ENCODE measurements at regions not wholly inside any gene's neighbourhood (a gene's known extent, or its start where the extent isn't known, plus 50 kb on each side); places are given as distances from the start of the nearest gene placed in this dataset.
A peak's percentile ranks its signal among the peaks of the same experiment; 100 is the strongest.

GRCh38 chr7:113486548-113486947 is 368.2 kb upstream of the SMIM30 start:
- DNase-seq (ENCODE audit: insufficient read length, low spot score) (no peak), FAIRE-seq (no peak)

DNA sequence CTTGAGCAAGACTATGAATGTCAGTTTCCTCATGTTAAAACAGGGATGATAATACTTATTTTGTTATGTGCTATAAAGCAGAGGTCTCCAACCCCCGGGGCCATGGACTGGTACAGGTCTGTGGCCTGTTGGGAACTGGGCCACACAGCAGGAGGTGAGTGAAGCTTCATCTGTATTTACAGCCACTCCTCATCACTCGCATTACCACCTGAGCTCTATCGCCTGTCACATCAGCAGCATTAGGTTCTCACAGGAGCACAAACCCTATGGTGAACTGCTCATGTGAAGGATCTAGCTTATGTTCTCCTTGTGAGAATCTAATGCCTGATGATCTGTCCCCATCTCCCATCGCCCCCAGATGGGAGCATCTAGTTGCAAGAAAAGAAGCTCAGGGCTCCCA is 365.3 kb upstream of the SMIM30 start:
- no peak for FAIRE-seq

GRCh38 chr7:113480537-113480936 is 362.2 kb upstream of the SMIM30 start:
- DNase-seq (ENCODE audit: insufficient read length, low spot score) (no peak), FAIRE-seq (no peak)

More for the DNA sequence above, 365.3 kb upstream of the SMIM30 start:
- no peak for DNase-seq (ENCODE audit: insufficient read length, low spot score)

DNA sequence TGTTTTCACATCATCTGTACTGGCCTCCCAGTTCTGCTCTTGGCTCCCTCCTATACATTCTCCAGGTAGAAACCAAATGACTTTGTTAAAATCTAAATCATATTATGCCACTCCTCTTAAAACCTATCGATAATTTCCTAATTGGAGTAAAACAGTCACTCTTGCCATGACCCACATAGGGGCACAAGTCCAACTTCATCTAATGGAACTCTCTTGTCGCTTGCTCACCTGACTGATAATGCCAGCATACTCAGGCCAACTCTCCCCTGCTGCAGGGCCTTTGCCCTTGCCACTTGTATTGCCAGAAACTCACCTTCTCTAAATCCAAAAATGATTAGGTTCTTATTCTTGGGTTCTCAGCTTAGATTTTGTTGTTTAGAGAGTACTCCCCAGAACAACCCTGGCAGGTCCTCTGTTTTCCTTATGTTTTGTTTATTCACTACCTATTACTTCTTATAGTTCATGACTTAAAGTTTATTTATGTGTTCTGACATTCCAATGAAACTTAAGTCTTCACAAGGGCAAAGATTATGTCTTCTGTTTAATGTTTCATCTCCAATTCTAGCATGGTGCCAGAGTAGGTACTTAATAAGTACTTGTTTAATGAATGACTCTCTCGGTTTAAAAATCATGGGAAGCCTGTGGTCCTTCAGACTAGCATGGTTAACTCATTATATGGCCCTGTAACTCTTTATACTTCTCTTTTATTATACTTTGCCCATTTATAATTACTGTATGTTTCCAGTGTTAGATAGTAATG is 345.9 kb upstream of the SMIM30 start:
- DNase-seq (ENCODE audit: insufficient read length, low spot score) (no peak), FAIRE-seq (no peak)

- FAIRE-seq, result no peak
- no peak for DNase-seq (ENCODE audit: insufficient read length, low spot score)
Measured at GRCh38 chr7:113460067-113460466, 341.7 kb upstream of the SMIM30 start.

- FAIRE-seq (no peak), DNase-seq (ENCODE audit: insufficient read length, low spot score) (no peak)
Measured at GRCh38 chr7:113456533-113456932, 338.2 kb upstream of the SMIM30 start.

- no peak for DNase-seq (ENCODE audit: insufficient read length, low spot score)
- FAIRE-seq, result no peak
Measured at GRCh38 chr7:113454597-113455169, 336.3 kb upstream of the SMIM30 start.

- DNase-seq (ENCODE audit: insufficient read length, low spot score) (no peak), FAIRE-seq (no peak)
Measured at GRCh38 chr7:113452245-113452644, 333.9 kb upstream of the SMIM30 start.

DNA sequence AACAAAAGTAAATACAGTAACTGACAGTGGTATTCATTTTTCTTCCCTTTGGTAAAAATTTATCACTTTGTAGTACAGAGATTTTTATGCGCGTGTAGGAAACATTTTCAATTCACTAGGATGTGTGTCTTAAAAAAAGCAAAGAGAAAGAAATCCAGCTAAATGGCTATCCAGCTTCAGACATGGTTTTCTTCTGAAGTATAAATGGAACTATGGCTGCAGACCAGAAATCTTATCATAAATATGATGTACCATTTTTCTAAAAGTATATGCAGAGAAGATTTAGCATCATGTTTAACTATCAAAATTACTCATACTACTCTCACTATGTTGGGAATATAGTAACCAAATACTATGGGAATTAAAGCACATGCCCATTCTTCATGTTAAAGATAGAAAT is 328.4 kb upstream of the SMIM30 start:
- DNase-seq (ENCODE audit: insufficient read length, low spot score) (no peak), FAIRE-seq (no peak)

GRCh38 chr7:113446391-113446790 is 328.0 kb upstream of the SMIM30 start:
- no peak for FAIRE-seq
- DNase-seq (ENCODE audit: insufficient read length, low spot score), result no peak

- DNase-seq (ENCODE audit: insufficient read length, low spot score) (no peak), FAIRE-seq (no peak)
Measured at GRCh38 chr7:113444261-113444660, 325.9 kb upstream of the SMIM30 start.

DNA sequence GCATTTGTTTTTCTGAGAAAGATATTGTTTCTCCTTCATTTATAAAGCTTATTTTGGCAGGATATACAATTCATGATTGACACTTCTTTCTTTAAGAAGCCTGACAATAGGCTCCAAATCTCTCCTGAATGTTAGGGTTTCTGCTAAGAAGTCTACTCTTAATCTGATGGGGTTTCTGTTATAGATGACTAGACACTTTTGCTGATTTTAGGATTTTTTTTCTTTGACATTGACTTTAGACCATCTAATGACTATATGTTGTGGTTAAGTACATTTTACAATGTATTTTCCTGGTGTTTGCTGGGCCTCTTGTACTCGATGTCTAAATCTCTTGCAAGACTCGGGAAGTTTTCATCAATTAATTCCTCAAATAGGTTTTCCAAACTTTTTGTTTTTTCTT is 321.8 kb upstream of the SMIM30 start:
- DNase-seq (ENCODE audit: insufficient read length, low spot score) (no peak), FAIRE-seq (no peak)

GRCh38 chr7:113431406-113431805 is 313.1 kb upstream of the SMIM30 start:
- no peak for DNase-seq (ENCODE audit: insufficient read length, low spot score)
- FAIRE-seq, result no peak

GRCh38 chr7:113424185-113424817 is 305.9 kb upstream of the SMIM30 start:
- FAIRE-seq, result no peak
- no peak for DNase-seq (ENCODE audit: insufficient read length, low spot score)

DNA sequence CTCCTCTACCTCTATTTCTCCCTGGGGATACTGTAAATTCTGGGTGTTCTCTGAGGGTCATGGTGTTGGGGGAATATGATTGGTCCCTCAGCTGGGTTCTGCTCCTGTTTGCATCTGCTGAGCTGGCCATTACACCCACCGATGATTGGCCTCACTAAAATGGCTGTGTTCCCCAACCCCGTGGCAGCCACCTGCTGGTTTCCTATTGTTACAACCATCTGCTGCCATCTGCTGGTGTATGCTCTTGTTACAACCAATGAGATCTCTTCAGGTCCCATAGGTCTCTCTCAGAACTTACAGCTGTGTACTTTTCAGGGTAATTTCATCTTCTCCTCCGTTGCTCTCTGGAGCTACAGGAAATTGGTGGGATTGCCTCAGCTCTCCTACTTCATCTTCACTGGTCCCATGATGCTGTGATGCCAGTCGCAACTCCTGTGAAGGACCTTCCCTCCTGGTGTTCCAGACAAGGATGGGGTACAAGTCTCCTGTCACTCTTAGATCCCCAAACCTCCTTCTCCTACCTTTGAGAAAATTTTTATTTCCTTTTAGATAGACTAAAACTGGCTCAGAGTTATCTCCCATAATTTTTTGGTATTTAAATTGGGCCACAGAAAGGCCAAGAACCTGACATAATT is 303.5 kb upstream of the SMIM30 start:
- DNase-seq (ENCODE audit: insufficient read length, low spot score) (peak; percentile 21), FAIRE-seq (no peak)

- no peak for FAIRE-seq
Measured at GRCh38 chr7:113414401-113415035, 296.2 kb upstream of the SMIM30 start.

DNA sequence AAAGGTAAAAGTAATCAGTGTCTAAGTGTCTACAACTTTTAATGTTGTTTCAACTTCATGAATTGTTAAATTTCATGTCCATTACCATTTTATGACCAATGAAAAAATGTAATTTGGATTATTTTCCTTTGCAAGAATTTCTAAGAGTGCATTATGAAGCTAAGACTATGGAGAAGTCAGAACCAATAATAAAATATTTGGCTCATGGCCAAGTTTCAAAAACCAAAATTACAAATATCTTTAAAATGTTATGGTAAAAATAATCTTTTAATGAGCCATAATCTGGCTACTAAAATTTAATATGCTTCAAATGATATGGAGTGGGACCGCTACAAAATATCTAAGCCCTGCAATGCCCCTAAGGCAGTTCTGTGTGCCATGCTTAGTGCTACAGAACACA is 294.1 kb upstream of the SMIM30 start:
- no peak for DNase-seq (ENCODE audit: insufficient read length, low spot score)
- no peak for FAIRE-seq

More at GRCh38 chr7:113414401-113415035, 296.2 kb upstream of the SMIM30 start:
- DNase-seq (ENCODE audit: insufficient read length, low spot score), result no peak

DNA sequence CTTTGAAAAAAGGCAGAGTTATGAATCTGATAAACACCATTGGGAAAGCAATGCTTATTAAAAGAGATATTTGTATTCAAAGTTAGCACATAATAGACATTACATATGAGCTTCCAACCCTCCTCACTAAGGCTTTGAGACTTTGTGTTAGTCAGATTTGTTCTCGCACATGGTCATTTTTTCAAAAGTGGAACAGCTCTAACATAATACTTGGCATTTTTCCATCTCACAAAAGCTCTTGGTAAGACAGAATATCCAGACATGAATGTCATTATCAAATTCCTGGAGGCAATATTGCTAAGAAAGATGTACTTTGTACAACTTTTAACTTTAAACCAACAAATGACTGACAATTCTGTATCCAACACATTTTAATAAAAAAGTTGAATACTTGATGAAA is 292.4 kb upstream of the SMIM30 start:
- FAIRE-seq (no peak), DNase-seq (ENCODE audit: insufficient read length, low spot score) (no peak)

DNA sequence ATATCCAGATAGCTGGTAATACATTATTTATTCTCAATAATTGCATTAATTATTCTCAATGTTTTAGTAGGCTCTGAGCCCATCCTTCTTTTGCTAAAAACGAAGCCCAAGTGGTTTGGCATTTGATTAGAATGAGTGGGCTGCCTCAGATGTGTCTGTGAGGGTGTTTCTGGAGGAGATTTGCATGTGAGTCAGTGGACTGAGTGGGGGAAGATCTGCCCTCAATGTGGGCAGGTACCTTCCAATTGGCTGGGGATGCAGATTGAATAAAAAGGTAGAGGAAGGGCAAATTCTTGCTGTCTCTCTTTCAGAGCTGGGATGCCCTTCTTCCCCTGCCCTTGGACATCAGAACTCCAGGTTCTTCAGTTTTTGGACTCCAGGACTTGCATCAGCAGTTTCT is 290.6 kb upstream of the SMIM30 start:
- no peak for FAIRE-seq

GRCh38 chr7:113405296-113406056 is 287.1 kb upstream of the SMIM30 start:
- FAIRE-seq (no peak), DNase-seq (ENCODE audit: insufficient read length, low spot score) (no peak)

More for the DNA sequence above, 290.6 kb upstream of the SMIM30 start:
- DNase-seq (ENCODE audit: insufficient read length, low spot score), result no peak

All from HTR-8/SVneo (cell line).